ENCODE measurements at regions not wholly inside any gene's neighbourhood (a gene's known extent, or its start where the extent isn't known, plus 50 kb on each side); places are given as distances from the start of the nearest gene placed in this dataset.
"Not testable (repeated sequence)": the region's sequence is repeated elsewhere in the genome, so short reads cannot be mapped to it uniquely, and the experiment has no call there.

- TF ChIP-seq CTCF (optimal IDR thresholded peaks at IDR 0.05 in 1 of 3, IDR thresholded peaks at IDR 0.05 in 1 of 3, conservative IDR thresholded peaks at IDR 0.05 in 1 of 3; ENCODE audit: extremely low read depth in 1 of 3, insufficient read depth in 2 of 3, low read length in 3 of 3); EZH2 (IDR thresholded peaks at IDR 0.05; ENCODE audit: low read length): not testable (repeated sequence)
These were observed 2812.1 kb downstream of the RPIA start for GRCh38 chr2:91503572-91503958.
